ENCODE measurements at regions not wholly inside any gene's neighbourhood (a gene's known extent, or its start where the extent isn't known, plus 50 kb on each side); places are given as distances from the start of the nearest gene placed in this dataset.

DNA sequence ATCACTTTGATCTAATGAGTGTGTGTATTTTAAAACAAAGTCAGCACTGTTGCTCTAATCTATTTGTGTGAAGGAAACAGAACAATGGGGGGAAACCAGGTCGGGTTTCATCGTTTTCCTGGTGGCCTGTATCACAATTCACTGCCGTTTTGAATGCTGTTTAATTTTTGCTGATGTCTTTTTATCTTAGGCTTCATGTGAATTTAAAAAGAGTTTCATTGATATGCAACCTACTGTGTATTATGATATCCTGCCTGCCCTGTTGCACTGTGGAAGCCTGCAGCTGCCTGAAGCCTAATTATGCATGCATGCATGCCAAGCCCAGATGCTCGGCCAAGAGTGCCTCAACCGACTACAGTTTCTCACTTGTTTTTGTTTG lies 307.5 kb downstream of the ZNF608 start:
- no peak for ATAC-seq (ENCODE audit: low FRiP score)
- no peak for DNase-seq (ENCODE audit: low spot score)
- TF ChIP-seq CTCF (IDR thresholded peaks at IDR 0.05), result no peak

DNA sequence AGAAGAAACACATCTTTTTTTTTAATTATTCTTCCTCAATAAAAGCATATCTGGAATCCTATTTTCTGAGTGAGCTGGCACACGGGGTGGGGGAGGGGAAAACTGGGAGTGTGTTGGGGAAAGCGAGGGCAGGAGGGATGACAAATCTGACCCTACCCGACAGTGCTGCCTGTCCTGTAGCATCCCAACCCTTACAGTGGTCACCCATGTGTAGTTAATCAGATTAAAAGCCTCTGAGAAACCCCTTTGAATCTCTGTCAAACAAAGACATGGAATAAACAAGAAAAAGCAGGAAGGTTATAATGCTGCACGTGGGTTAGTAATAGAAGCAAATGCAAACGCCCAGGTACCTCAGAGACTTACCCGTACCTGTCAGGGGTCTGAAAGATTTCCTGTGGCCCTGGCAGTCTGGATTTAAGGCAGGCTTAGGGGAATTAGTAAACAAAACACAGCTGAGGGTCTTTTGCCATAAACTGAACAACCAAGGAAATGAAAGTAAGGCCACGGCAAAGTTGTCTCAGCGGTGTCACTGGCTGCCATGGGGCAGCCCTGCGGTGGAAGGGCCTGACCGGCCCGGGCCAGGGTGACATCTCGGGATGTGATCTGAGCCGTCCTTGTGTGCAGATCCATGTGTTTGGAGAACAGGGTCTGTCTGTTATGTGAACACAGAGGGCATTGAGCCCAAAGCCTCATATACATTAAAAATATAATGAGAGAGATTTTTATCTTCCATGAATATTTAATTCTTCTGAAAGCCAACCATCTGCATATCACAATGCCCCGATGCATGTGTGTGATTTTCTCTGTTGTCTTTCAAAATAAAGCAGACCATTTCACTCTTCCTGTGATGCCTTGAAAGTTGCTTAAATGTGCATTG lies 308.2 kb downstream of the ZNF608 start:
- ATAC-seq (ENCODE audit: low FRiP score) (no peak), DNase-seq (ENCODE audit: low spot score) (no peak)
- no peak for TF ChIP-seq CTCF (IDR thresholded peaks at IDR 0.05)

- no peak for ATAC-seq (ENCODE audit: low FRiP score)
- no peak for TF ChIP-seq CTCF (IDR thresholded peaks at IDR 0.05)
- DNase-seq (ENCODE audit: low spot score), result no peak
These were observed 310.1 kb downstream of the ZNF608 start for GRCh38 chr5:124436294-124436693.

DNA sequence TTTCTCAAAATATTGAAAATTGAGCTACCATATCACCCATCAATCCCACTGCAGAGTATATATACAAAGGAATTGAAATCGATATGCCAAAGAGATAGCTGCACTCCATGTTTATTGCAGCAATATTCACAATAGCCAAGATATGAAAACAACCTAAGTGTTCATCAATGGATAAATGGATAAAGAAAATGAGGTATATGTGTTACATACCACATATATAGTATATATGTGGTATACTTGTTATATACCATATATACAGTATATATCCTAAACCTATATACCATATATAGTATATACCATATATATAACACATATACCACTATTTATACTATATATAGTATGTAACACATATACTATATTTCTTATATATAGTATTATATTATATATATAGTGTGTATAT lies 313.3 kb downstream of the ZNF608 start:
- ATAC-seq (ENCODE audit: low FRiP score) (no peak), DNase-seq (ENCODE audit: low spot score) (no peak)
- no peak for TF ChIP-seq CTCF (IDR thresholded peaks at IDR 0.05)

GRCh38 chr5:124421584-124421983 lies 324.9 kb downstream of the ZNF608 start:
- TF ChIP-seq CTCF (IDR thresholded peaks at IDR 0.05), result no peak
- no peak for DNase-seq (ENCODE audit: low spot score)
- ATAC-seq (ENCODE audit: low FRiP score), result no peak

- ATAC-seq (ENCODE audit: low FRiP score) (no peak), DNase-seq (ENCODE audit: low spot score) (no peak)
- TF ChIP-seq CTCF (IDR thresholded peaks at IDR 0.05), result no peak
These were observed 325.5 kb downstream of the ZNF608 start for GRCh38 chr5:124420952-124421351.

GRCh38 chr5:124419531-124419930 lies 326.9 kb downstream of the ZNF608 start:
- no peak for TF ChIP-seq CTCF (IDR thresholded peaks at IDR 0.05)
- DNase-seq (ENCODE audit: low spot score), result no peak
- no peak for ATAC-seq (ENCODE audit: low FRiP score)

Data from omental fat pad (tissue), 3 donors.